Liver (tissue), 3 donors: ENCODE measurements at regions not wholly inside any gene's neighbourhood (a gene's known extent, or its start where the extent isn't known, plus 50 kb on each side); places are given as distances from the start of the nearest gene placed in this dataset.

Experiments
- GABPA ChIP-seq, 2 donors: IDR thresholded peaks in 1 of 2; conservative IDR thresholded peaks in 1 of 2; 2 replicates each; pipeline ENCODE4 v1.6.1; 2016; ENCODE audit warnings: antibody characterized with exemption in 2 of 2, mild to moderate bottlenecking in 1 of 2, moderate library complexity in 1 of 2
- JUND ChIP-seq, 2 donors: IDR thresholded peaks; 2 replicates each; pipeline ENCODE4 v1.6.1; 2016; ENCODE audit warnings: antibody characterized with exemption in 2 of 2
- RAD21 ChIP-seq, 2 donors: IDR thresholded peaks; 2 replicates each; pipeline ENCODE4 v1.6.1; 2016; ENCODE audit warnings: antibody characterized with exemption in 2 of 2, mild to moderate bottlenecking in 2 of 2
- REST ChIP-seq: IDR thresholded peaks from 2 replicates; pipeline ENCODE4 v1.6.1; 2016; ENCODE audit warnings: antibody characterized with exemption, mild to moderate bottlenecking
- TAF1 ChIP-seq: conservative IDR thresholded peaks from 2 replicates; pipeline ENCODE4 v1.6.1; 2016; ENCODE audit warnings: antibody characterized with exemption, mild to moderate bottlenecking
- YY1 ChIP-seq: IDR thresholded peaks from 2 replicates; pipeline ENCODE4 v1.6.1; 2016; ENCODE audit warnings: antibody characterized with exemption, mild to moderate bottlenecking
- TF ChIP-seq, protein P1 (sequence below): fragments of 150-350 bp; IDR thresholded peaks from 2 replicates; pipeline ENCODE4 v1.5.1; 2017; ENCODE audit warnings: improper control_type of control experiment, low read depth, low read length; ENCODE audit not compliant: missing input control
- TF ChIP-seq, protein P2 (sequence below): IDR thresholded peaks from 2 replicates; pipeline ENCODE4 v1.6.1; 2016; ENCODE audit warnings: antibody characterized with exemption
- TF ChIP-seq, protein P3 (sequence below): IDR thresholded peaks from 2 replicates; pipeline ENCODE4 v1.6.1; 2016; ENCODE audit warnings: antibody characterized with exemption
- donor health status: healthy.
- donor health status: healthy.

- TF ChIP-seq, protein P1, sequence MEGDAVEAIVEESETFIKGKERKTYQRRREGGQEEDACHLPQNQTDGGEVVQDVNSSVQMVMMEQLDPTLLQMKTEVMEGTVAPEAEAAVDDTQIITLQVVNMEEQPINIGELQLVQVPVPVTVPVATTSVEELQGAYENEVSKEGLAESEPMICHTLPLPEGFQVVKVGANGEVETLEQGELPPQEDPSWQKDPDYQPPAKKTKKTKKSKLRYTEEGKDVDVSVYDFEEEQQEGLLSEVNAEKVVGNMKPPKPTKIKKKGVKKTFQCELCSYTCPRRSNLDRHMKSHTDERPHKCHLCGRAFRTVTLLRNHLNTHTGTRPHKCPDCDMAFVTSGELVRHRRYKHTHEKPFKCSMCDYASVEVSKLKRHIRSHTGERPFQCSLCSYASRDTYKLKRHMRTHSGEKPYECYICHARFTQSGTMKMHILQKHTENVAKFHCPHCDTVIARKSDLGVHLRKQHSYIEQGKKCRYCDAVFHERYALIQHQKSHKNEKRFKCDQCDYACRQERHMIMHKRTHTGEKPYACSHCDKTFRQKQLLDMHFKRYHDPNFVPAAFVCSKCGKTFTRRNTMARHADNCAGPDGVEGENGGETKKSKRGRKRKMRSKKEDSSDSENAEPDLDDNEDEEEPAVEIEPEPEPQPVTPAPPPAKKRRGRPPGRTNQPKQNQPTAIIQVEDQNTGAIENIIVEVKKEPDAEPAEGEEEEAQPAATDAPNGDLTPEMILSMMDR = no peak
- TF ChIP-seq REST (no peak), RAD21 (IDR thresholded peaks at IDR 0.05) (no peak), YY1 (no peak), TAF1 (no peak), GABPA (IDR thresholded peaks at IDR 0.05 in 1 of 2, conservative IDR thresholded peaks at IDR 0.05 in 1 of 2) (no peak), JUND (IDR thresholded peaks at IDR 0.05) (no peak)
- TF ChIP-seq, protein P2, sequence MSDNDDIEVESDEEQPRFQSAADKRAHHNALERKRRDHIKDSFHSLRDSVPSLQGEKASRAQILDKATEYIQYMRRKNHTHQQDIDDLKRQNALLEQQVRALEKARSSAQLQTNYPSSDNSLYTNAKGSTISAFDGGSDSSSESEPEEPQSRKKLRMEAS = no peak
- TF ChIP-seq, protein P3, sequence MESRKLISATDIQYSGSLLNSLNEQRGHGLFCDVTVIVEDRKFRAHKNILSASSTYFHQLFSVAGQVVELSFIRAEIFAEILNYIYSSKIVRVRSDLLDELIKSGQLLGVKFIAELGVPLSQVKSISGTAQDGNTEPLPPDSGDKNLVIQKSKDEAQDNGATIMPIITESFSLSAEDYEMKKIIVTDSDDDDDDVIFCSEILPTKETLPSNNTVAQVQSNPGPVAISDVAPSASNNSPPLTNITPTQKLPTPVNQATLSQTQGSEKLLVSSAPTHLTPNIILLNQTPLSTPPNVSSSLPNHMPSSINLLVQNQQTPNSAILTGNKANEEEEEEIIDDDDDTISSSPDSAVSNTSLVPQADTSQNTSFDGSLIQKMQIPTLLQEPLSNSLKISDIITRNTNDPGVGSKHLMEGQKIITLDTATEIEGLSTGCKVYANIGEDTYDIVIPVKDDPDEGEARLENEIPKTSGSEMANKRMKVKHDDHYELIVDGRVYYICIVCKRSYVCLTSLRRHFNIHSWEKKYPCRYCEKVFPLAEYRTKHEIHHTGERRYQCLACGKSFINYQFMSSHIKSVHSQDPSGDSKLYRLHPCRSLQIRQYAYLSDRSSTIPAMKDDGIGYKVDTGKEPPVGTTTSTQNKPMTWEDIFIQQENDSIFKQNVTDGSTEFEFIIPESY = no peak
Observed at GRCh38 chr2:204049635-204050034, 113.1 kb downstream of the ICOS start.
